Medulla oblongata (tissue), 1 donor: ENCODE measurements at regions not wholly inside any gene's neighbourhood (a gene's known extent, or its start where the extent isn't known, plus 50 kb on each side); places are given as distances from the start of the nearest gene placed in this dataset.
"Not testable (repeated sequence)": the region's sequence is repeated elsewhere in the genome, so short reads cannot be mapped to it uniquely, and the experiment has no call there.

ENCODE experiments used
- DNase-seq: peaks from one replicate; pipeline ENCODE4 v3.0.0-alpha.2; 2015; ENCODE audit errors: extremely low spot score

GRCh38 chr11:69205743-69206612 is 50.2 kb downstream of the SMIM38 start:
- DNase-seq, result no peak

- not testable (repeated sequence) for DNase-seq
Measured at GRCh38 chr11:69206613-69206965, 50.9 kb downstream of the SMIM38 start.

DNA sequence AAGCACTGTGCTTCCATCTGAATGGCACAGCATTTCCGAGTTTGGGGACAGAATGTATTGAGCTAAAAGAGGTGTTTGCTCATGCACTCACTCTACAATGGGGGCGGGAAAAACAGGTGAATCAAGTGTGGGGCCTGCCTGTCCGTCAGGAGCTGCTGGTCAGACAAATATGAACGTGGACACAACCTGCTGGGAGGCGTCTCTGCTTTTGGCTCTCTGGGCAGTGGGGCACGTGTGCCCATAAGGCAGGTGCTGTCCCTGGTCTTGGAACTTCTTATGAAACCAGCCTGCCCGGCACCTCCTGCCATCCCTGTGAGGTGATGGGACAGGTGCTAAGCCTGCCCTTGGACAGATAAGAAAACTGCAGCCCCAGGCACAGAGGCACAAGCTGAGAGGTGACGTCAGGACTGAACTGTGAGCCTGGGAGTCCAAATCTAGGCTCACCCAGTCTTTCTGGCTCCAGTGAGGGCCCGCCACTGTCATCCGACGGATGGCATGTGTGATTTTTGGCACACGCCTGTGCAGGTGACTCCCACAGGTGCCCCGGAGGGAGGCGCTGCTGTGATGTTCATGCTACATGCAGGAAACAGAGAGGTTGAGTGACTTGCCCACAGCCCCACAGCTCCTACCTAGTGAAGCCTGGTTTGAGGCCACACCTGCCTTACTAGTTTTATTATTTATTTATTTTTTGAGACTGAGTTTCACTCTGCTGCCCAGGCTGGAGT is 51.6 kb downstream of the SMIM38 start:
- DNase-seq, result no peak

- no peak for DNase-seq
Measured at GRCh38 chr11:69208190-69209037, 52.7 kb downstream of the SMIM38 start.

DNA sequence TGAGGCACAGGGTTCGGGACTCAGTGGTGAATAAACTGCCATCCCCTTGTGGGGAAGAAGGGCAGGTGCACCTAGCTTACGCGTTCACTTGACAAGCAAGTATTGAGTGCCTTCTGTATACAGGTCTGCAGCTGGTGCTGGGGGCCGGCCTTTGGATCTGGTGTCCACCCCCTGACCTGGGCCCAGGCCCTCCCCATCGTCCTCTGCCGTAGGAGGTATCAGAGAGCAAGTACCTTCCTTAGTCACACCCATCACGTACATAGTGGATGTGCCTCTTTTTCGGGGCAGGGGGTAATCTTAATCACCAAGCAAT is 53.3 kb downstream of the SMIM38 start:
- DNase-seq, result no peak

- no peak for DNase-seq
Measured at GRCh38 chr11:69209421-69210309, 53.9 kb downstream of the SMIM38 start.

GRCh38 chr11:69210310-69211035 is 54.7 kb downstream of the SMIM38 start:
- DNase-seq, result no peak

DNA sequence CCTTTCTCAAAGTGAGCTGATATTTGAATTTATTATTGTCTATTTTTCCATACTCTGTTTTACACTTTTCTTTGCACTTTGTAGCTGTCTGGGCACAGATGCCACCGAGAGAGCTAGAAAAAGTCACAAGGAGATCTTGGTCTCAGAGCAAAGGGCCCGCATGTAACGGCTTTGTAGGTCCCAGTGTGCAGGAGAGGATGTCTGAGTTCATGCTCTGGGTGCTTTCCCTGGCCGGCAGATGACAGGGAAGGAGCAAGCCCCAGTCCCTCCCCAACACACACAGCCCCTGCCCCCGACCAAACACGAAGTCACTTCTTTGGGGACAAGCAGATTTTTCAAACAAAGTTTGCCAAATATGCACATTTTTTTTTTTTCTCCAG is 55.8 kb downstream of the SMIM38 start:
- DNase-seq, result no peak

DNA sequence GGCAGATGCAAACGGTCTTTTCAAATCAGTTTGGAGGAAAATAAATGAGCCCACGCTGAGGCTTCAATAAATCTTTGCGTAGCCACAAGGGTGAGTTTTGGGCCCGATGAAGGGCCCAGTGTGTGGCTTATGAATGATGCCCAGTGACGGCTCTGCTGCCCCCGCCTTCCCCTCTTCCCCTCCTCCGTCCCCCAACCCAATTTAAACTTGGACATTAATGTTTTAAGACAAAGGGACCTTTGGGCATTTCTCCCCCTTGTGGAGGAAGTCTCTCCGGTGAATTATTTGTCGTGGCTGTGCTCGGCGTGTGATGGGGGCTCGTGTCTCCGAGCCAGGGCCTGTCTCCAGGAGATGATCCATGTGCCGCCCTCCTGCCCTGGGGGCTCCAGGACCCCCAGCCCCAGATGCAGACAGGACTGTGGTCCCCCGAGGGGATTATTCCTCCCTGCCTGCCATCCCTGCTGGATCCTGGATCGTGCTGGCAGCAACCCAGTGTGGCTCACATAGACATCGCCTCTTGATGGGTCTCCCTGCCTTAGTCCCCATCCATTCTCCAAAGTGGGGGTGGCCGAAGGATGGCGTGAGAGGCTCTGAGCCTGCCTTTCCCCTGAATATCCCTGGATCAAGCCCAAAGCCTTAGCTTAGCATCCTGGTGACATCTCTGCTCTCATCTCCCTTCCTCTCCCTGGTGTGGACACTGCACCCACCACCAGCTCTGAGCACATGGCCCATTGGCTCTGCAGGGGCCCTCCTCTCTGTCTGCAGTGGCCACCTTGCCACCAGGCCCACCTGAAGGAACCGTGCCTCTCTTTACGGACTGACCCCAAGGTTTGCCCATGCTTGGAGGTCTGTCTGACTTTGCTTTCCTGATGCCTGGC is 56.4 kb downstream of the SMIM38 start:
- DNase-seq, result peak; percentile 29

DNA sequence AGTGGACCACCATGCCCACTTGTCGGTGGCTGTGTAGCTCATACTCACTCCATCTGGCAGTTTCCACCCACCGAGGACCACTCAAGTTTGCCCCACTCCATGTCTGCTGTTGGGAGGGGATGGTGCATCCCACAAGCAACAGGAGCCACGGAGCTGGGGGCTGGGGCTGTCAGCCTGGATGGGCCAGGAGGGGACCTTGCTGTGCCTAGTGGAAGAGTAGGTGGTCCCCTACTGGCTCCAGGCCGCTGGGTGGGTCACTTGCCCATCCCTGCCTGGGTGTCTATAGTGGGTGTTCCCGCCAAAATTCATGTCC is 57.0 kb downstream of the SMIM38 start:
- no peak for DNase-seq

- DNase-seq, result no peak
Measured at GRCh38 chr11:69213316-69213715, 57.6 kb downstream of the SMIM38 start.

GRCh38 chr11:69213964-69214363 is 58.2 kb downstream of the SMIM38 start:
- DNase-seq, result no peak

GRCh38 chr11:69215216-69215615 is 59.5 kb downstream of the SMIM38 start:
- no peak for DNase-seq

DNA sequence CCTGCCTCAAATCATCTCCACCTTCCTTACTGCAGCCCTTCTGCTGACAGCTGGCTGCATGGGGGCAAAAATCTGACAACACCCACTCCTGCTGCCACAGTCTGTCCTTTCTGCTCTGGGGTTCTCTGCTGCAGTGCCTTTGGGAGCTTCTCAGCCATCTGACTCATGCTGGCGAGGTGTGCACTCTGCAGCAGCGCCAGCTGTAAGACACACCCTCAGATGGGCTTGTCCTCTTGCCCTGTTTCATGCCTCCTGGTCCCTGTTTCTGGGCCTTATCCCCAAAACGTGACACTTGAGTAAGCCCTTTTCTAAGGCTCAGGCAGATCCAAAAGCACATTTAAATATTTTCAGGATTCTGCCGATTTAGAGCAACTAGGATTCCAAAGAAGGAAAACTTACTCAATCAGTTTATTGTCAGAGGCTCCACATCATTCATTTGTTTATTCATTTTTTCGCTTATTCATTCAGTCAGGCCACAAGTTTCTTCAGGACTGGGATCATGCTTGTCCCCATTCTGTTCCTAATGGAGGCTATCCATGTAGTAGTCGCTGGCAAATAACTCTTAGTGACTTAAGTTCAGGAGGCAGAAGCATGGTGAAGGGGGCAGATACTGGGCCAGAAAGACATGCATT is 60.2 kb downstream of the SMIM38 start:
- DNase-seq, result no peak

- peak; percentile 47 for DNase-seq
Measured at GRCh38 chr11:69216647-69217051, 60.9 kb downstream of the SMIM38 start.

DNA sequence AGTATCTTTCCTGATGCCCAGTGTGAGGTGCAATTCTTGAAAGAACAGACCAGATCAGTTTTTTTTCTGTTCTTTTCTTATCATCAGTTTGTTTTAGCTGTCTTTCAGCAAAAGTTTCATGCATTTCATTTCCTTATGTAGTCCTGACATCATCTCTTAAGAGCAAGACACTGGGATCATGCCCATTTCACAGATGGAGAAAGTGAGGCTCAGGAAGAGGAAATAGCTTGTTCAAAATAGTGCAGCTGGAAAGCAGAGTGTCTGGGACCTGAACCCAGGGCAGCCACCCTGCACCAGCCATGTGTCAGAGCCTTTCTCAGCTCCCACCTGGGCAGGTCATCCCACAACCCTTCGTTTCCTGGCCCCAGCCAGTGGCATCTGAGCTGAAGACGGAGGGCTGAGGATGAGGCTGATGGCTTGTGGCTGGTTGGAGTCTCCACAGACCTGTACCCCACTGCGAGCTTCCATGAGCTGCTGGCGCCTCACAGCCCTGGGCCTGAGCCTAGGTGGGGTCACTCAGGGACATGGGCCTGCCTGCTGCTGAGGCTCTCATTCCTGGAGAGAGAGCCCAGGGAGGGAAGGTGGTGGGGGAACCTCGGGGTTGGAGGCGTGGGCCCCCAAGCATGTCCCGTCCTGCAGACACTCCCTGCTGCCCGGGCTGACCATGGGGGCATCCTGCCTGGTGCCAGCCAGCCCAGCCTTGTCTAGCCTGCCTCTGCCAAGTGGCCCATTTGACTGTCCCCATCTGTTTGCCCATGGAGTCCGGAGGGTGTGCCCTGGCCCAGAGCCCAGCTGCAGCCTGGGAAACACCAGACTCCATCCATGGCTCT is 61.8 kb downstream of the SMIM38 start:
- DNase-seq, result peak; percentile 59

DNA sequence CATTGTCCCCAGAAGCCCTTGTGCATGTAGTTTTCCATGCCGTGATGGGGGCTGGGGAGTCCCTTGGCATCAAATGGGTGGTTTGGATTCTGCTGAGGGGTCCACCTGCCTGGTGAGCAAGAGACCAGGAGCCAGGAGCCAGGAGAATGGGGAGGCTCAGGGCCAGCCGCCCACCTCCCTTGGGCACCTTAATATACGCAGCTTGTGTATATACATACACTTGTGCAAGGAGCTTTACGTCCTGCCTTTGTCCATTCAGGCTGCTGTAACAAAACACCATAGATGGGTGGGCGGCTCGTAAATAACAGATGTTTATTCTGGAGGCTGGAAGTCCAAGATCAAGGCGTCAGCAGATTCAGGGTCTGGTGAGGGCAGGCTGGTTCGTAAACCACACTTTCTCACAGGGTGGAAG is 62.5 kb downstream of the SMIM38 start:
- no peak for DNase-seq

DNA sequence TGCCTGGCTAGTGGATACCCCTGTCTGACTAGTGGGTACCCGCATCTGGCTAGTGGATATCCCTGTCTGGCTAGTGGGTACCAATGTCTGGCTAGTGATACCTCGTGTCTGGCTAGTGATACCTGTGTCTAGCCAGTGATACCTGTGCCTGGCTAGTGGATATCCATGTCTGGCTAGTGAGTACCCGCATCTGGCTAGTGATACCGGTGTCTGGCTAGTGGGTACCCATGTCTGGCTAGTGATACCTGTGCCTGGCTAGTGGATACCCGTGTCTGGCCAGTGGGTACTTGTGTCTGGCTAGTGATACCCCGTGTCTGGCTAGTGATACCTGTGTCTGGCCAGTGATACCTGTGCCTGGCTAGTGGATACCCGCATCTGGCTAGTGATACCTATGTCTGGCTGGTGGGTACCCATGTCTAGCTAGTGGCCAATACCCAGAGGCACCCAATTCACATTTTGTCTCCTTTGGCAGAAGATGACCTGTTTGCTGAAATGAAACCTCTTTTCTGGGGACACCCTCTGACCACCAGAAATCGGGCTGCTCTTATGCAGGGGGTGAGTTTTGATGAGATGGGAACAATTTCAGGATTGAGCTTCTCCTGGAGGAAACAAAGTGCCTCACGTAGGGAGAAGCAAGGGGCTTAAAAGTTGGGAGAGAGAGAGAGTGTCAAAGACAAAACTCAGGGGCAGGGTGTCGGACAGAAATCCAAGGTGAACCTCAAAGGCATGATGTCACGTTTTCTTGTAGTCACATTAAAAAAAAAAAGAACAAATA is 63.4 kb downstream of the SMIM38 start:
- no peak for DNase-seq
